ENCODE measurements at regions not wholly inside any gene's neighbourhood (a gene's known extent, or its start where the extent isn't known, plus 50 kb on each side); places are given as distances from the start of the nearest gene placed in this dataset.

GRCh38 chr9:90538566-90538965 is 104.1 kb downstream of the DIRAS2 start:
- TF ChIP-seq POLR2AphosphoS5 (IDR thresholded peaks at IDR 0.05; ENCODE audit: low read depth): no peak
- TF ChIP-seq EZH2phosphoT487 (IDR thresholded peaks at IDR 0.05; ENCODE audit: unreplicated experiment): no peak
- no peak for TF ChIP-seq CTCF (conservative IDR thresholded peaks at IDR 0.05; ENCODE audit: low read depth in 2 of 2)
- no peak for TF ChIP-seq EZH2 (IDR thresholded peaks at IDR 0.05; ENCODE audit: low read depth, unreplicated experiment)
- no peak for TF ChIP-seq JUNB (IDR thresholded peaks at IDR 0.05; ENCODE audit: unreplicated experiment)

Measured in GM23338 (cell line).